Chondrocyte (in vitro differentiated cells): ENCODE measurements at regions not wholly inside any gene's neighbourhood (a gene's known extent, or its start where the extent isn't known, plus 50 kb on each side); places are given as distances from the start of the nearest gene placed in this dataset.

Source experiments
- DNase-seq: peaks from one replicate; pipeline ENCODE4 v3.0.0; 2021; ENCODE audit warnings: mixed read lengths, low spot score
- H3K27ac Mint-ChIP-seq: one replicate; pipeline ENCODE4 v1.8.0; 2021; ENCODE audit warnings: mild to moderate bottlenecking, moderate library complexity, mixed read lengths; ENCODE audit not compliant: unreplicated experiment
- H3K27me3 Mint-ChIP-seq: 2 replicates; pipeline ENCODE4 v1.8.0; 2021; ENCODE audit warnings: low read depth, mixed read lengths
- H3K36me3 Mint-ChIP-seq: 2 replicates; pipeline ENCODE4 v1.8.0; 2021; ENCODE audit warnings: low read depth, mixed read lengths
- H3K4me1 Mint-ChIP-seq: 2 replicates; pipeline ENCODE4 v1.8.0; 2021; ENCODE audit warnings: low read depth, mild to moderate bottlenecking, mixed read lengths
- H3K4me3 Mint-ChIP-seq: one replicate; pipeline ENCODE4 v1.8.0; 2021; ENCODE audit warnings: mild to moderate bottlenecking, moderate library complexity, mixed read lengths; ENCODE audit not compliant: unreplicated experiment
- H3K9me3 Mint-ChIP-seq: 2 replicates; pipeline ENCODE4 v1.8.0; 2021; ENCODE audit warnings: low read depth, mixed read lengths
- CTCF ChIP-seq: fragments of 200-600 bp; sonication (generic); IDR thresholded peaks from 2 replicates; pipeline ENCODE4 v1.5.0; 2021; ENCODE audit warnings: antibody characterized with exemption, mild to moderate bottlenecking, moderate library complexity

GRCh38 chr22:27387561-27387960 is 414.0 kb downstream of the MN1 start:
- peaks cover 21% of the 10 kb centered on the region for H3K4me1 Mint-ChIP-seq
- no peaks in the 10 kb centered on the region for H3K36me3 Mint-ChIP-seq
- no peak for TF ChIP-seq CTCF
- no peaks in the 10 kb centered on the region for H3K27me3 Mint-ChIP-seq
- no peaks in the 10 kb centered on the region for H3K9me3 Mint-ChIP-seq
- H3K4me3 Mint-ChIP-seq: no peak overlapping the region
- H3K27ac Mint-ChIP-seq: no peak overlapping the region
- no peak for DNase-seq

- Mint-ChIP-seq H3K36me3 (no peaks in the 10 kb centered on the region), H3K4me1 (peaks cover 21% of the 10 kb centered on the region), H3K9me3 (no peaks in the 10 kb centered on the region), H3K4me3 (no peak overlapping the region), H3K27ac (no peak overlapping the region), H3K27me3 (no peaks in the 10 kb centered on the region)
- no peak for DNase-seq
- no peak for TF ChIP-seq CTCF
Observed at GRCh38 chr22:27388090-27388600, 413.4 kb downstream of the MN1 start.

- Mint-ChIP-seq H3K27me3 (no peaks in the 10 kb centered on the region), H3K27ac (no peak overlapping the region), H3K4me3 (no peak overlapping the region), H3K36me3 (no peaks in the 10 kb centered on the region), H3K4me1 (peaks cover 21% of the 10 kb centered on the region), H3K9me3 (no peaks in the 10 kb centered on the region)
- TF ChIP-seq CTCF: no peak
- DNase-seq: no peak
Observed at GRCh38 chr22:27389727-27390075, 411.9 kb downstream of the MN1 start.

- Mint-ChIP-seq H3K4me3 (no peak overlapping the region), H3K4me1 (peaks cover 19% of the 10 kb centered on the region), H3K9me3 (no peaks in the 10 kb centered on the region), H3K36me3 (no peaks in the 10 kb centered on the region), H3K27me3 (no peaks in the 10 kb centered on the region), H3K27ac (peak overlapping the region; percentile 91)
- no peak for DNase-seq
- TF ChIP-seq CTCF: peak; percentile 52
Observed at GRCh38 chr22:27391092-27391770, 410.3 kb downstream of the MN1 start.

- no peaks in the 10 kb centered on the region for H3K9me3 Mint-ChIP-seq
- TF ChIP-seq CTCF: no peak
- no peaks in the 10 kb centered on the region for H3K27me3 Mint-ChIP-seq
- no peak overlapping the region for H3K27ac Mint-ChIP-seq
- peaks cover 29% of the 10 kb centered on the region for H3K4me1 Mint-ChIP-seq
- H3K4me3 Mint-ChIP-seq: no peak overlapping the region
- no peak for DNase-seq
- H3K36me3 Mint-ChIP-seq: no peaks in the 10 kb centered on the region
Observed at GRCh38 chr22:27393371-27393770, 408.2 kb downstream of the MN1 start.
